Nephron (organoid): ENCODE measurements at regions not wholly inside any gene's neighbourhood (a gene's known extent, or its start where the extent isn't known, plus 50 kb on each side); places are given as distances from the start of the nearest gene placed in this dataset.

ENCODE experiments used
- H3K27ac Mint-ChIP-seq, 3 experiments: 2 replicates each; pipeline ENCODE4 v1.8.0; 2020; ENCODE audit warnings: mixed read lengths in 3 of 3, mild to moderate bottlenecking in 2 of 3, moderate library complexity in 1 of 3
- H3K27me3 Mint-ChIP-seq: 2 replicates; pipeline ENCODE4 v1.8.0; 2021; ENCODE audit warnings: low read depth, mild to moderate bottlenecking, moderate library complexity, mixed read lengths
- H3K36me3 Mint-ChIP-seq: 2 replicates; pipeline ENCODE4 v1.8.0; 2020; ENCODE audit warnings: low read depth, mixed read lengths
- H3K4me1 Mint-ChIP-seq: 2 replicates; pipeline ENCODE4 v1.8.0; 2020; ENCODE audit warnings: mixed read lengths
- H3K4me3 Mint-ChIP-seq, 3 experiments: 2 replicates each; pipeline ENCODE4 v1.8.0; 2020; ENCODE audit warnings: mild to moderate bottlenecking in 3 of 3, mixed read lengths in 3 of 3, moderate library complexity in 2 of 3
- H3K9me3 Mint-ChIP-seq: 2 replicates; pipeline ENCODE4 v1.8.0; 2020; ENCODE audit warnings: mixed read lengths
- TF ChIP-seq, protein P1 (sequence below), 3 experiments: fragments of 200-600 bp; sonication (generic); IDR thresholded peaks; one replicate each; pipeline ENCODE4 v1.5.0; 2021; ENCODE audit warnings: antibody characterized with exemption in 3 of 3; ENCODE audit not compliant: unreplicated experiment in 3 of 3

DNA sequence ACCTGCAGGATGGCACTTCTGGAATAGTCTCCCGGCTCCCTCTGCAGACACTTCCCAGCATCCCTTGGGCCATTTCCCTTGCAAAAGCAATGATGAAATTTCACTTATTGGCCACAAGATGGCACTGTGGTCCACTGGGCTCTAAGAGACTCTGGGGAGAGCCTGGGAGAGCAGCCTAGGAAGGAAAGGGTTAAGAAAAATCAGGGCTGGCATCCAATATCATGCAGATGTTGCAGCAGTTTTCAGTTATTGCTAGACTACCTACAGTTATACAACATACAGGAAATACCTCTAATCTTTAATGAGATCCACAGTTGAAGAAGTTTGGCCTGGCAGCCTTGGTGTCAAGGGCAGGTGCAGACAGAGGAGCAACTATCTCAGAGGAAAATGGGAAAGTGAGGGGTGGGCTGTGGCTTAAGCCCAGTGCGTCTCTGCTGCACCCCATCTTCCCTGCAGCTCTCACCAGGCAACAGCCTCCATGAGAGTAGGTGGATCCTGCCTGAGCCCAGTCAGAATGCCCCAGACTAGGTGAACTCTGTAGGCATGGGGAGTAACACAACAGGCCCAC lies 100.2 kb upstream of the PRSS58 start:
- Mint-ChIP-seq H3K27me3 (peaks cover 6% of the 10 kb centered on the region), H3K4me1 (no peaks in the 10 kb centered on the region), H3K27ac (no peak overlapping the region), H3K36me3 (no peaks in the 10 kb centered on the region), H3K9me3 (peaks cover 7% of the 10 kb centered on the region), H3K4me3 (peak overlapping the region in 1 of 3 experiments; percentile 64)
- TF ChIP-seq, protein P1, sequence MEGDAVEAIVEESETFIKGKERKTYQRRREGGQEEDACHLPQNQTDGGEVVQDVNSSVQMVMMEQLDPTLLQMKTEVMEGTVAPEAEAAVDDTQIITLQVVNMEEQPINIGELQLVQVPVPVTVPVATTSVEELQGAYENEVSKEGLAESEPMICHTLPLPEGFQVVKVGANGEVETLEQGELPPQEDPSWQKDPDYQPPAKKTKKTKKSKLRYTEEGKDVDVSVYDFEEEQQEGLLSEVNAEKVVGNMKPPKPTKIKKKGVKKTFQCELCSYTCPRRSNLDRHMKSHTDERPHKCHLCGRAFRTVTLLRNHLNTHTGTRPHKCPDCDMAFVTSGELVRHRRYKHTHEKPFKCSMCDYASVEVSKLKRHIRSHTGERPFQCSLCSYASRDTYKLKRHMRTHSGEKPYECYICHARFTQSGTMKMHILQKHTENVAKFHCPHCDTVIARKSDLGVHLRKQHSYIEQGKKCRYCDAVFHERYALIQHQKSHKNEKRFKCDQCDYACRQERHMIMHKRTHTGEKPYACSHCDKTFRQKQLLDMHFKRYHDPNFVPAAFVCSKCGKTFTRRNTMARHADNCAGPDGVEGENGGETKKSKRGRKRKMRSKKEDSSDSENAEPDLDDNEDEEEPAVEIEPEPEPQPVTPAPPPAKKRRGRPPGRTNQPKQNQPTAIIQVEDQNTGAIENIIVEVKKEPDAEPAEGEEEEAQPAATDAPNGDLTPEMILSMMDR (IDR thresholded peaks at IDR 0.05; ENCODE audit: unreplicated experiment in 3 of 3) = peak; percentile 57 to 64 (median 64)

DNA sequence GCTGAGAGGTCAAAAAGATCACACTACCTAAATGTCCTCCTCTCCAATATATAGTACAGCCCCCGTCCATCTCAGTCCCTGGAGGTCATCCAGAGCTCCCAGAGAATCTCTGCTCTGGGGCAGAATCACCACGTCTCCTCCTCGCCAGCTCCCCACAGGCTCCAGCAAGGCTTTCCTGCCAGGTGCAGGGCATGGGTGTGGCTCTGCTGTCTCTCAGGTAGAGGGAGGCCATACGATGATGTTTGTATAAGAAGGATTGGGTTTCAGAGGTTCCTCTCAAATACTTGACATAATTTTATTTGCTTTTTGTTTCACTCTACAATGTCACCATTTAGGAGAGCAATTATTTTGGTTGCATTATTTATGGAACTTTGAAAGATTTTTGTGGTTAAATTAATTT lies 98.3 kb upstream of the PRSS58 start:
- H3K9me3 Mint-ChIP-seq = no peaks in the 10 kb centered on the region
- TF ChIP-seq, protein P1 (IDR thresholded peaks at IDR 0.05; ENCODE audit: unreplicated experiment in 3 of 3) = no peak
- no peak overlapping the region for H3K4me3 Mint-ChIP-seq
- no peaks in the 10 kb centered on the region for H3K36me3 Mint-ChIP-seq
- no peak overlapping the region for H3K27ac Mint-ChIP-seq
- H3K4me1 Mint-ChIP-seq = no peaks in the 10 kb centered on the region
- H3K27me3 Mint-ChIP-seq = peaks cover 6% of the 10 kb centered on the region

DNA sequence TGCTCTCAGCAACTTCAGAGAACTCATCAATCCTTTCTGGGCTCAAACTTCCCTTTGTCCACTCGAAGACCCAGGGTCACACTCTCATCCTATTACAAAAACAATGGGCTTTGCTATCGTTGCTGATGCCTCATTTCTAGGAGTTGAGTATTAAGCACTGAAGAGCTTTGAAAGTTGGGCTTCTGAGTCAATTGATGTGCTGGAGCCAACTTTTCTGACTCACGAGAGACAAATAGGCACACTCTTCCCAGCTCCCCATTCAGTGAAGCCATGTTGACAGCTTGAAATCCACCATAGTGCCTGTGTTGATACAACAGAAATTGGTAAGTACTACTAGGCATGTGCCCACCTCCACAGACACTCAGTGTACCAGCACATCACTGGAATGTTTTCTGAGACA lies 97.5 kb upstream of the PRSS58 start:
- H3K36me3 Mint-ChIP-seq = no peaks in the 10 kb centered on the region
- H3K4me1 Mint-ChIP-seq = no peaks in the 10 kb centered on the region
- peaks cover 6% of the 10 kb centered on the region for H3K27me3 Mint-ChIP-seq
- H3K4me3 Mint-ChIP-seq = no peak overlapping the region
- H3K27ac Mint-ChIP-seq = no peak overlapping the region
- TF ChIP-seq, protein P1 (IDR thresholded peaks at IDR 0.05; ENCODE audit: unreplicated experiment in 3 of 3) = no peak
- no peaks in the 10 kb centered on the region for H3K9me3 Mint-ChIP-seq

DNA sequence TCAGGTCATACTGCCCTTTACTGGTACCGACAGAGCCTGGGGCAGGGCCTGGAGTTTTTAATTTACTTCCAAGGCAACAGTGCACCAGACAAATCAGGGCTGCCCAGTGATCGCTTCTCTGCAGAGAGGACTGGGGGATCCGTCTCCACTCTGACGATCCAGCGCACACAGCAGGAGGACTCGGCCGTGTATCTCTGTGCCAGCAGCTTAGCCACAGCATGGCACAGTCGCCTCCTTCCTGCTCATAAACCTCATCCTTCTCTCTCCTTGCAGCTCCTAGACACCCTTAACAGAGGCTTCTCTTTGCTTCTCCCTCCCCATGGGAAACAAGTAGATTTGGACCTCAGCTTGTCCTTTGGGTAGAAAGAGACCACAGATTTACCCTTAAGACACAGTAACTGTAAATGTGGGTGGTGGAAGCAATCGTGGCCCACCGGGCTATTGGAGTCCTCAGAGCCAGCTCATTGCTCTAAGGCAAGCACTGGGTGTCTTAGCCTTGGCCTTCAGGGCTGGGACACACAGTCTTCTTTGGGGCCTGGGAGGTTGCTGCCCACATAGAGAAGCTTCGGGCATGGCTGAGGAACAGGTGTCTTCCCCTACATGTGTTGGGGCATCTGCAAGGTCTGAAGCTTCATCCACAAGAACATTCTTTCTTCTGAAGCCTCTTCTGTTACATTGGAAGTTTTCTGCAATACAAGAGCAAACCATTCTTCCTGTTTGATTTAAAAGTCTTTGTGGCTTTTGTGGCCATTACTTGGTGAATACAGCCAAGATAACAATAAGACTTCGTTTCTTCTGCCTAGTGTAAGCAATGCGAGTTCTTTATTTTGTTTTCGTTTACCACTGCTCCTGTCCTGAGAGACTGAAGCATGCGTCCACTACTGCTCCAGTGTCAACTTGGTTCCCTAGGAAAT lies 95.5 kb upstream of the PRSS58 start:
- Mint-ChIP-seq H3K9me3 (no peaks in the 10 kb centered on the region), H3K4me3 (no peak overlapping the region), H3K27me3 (peaks cover 6% of the 10 kb centered on the region), H3K36me3 (no peaks in the 10 kb centered on the region), H3K27ac (no peak overlapping the region), H3K4me1 (no peaks in the 10 kb centered on the region)
- TF ChIP-seq, protein P1 (IDR thresholded peaks at IDR 0.05; ENCODE audit: unreplicated experiment in 3 of 3) = no peak

DNA sequence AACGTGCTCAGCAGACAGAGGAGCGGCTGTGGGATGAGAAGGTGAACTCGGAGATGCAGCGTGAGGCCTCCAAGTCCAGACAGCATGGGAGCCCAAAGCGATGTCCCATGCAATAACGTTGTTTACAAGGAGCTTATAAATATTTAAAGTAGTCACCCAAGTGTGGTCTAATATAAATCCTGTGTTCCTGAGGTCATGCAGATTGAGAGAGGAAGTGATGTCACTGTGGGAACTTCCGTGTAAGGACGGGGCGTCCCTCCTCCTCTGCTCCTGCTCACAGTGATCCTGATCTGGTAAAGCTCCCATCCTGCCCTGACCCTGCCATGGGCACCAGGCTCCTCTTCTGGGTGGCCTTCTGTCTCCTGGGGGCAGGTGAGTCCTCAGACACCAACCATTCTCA lies 94.7 kb upstream of the PRSS58 start:
- H3K36me3 Mint-ChIP-seq = no peaks in the 10 kb centered on the region

More for the DNA sequence above, 94.7 kb upstream of the PRSS58 start:
- Mint-ChIP-seq H3K27ac (no peak overlapping the region), H3K27me3 (peaks cover 6% of the 10 kb centered on the region), H3K4me3 (no peak overlapping the region), H3K4me1 (no peaks in the 10 kb centered on the region), H3K9me3 (no peaks in the 10 kb centered on the region)
- TF ChIP-seq, protein P1 (IDR thresholded peaks at IDR 0.05; ENCODE audit: unreplicated experiment in 3 of 3) = no peak
